ENCODE measurements at regions not wholly inside any gene's neighbourhood (a gene's known extent, or its start where the extent isn't known, plus 50 kb on each side); places are given as distances from the start of the nearest gene placed in this dataset.

DNA sequence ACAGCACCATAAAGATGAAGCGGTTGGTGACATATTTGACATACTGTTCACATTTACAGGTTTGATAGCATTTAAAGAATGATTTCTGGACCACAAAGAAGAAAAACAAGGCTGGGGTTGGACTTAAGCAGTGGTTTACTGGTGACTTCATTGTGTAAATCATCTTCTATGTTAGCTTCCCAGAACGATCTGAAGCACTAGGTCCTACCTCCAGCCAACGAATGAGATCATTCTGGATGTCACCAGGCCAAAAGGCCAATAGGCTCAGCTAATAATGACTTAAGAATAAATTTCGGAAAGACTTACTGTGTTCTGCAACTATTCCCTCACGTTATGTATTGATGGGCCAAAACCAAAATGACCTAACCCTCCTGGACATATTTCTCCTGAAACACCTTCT, 675.3 kb upstream of the CCNG1 start:
- Histone ChIP-seq H3K9me1 (ENCODE audit: insufficient read depth, low read length) (no peaks in the 10 kb centered on the region), H2AK9ac (replicated peaks; ENCODE audit: low read depth, low read length, poor library complexity) (no peak overlapping the region), H3K18ac (ENCODE audit: low read depth, low read length) (no peak overlapping the region), H2BK20ac (ENCODE audit: low read depth, low read length) (no peak overlapping the region), H3K4me2 (ENCODE audit: low read depth, low read length) (no peak overlapping the region), H3K36me3 (ENCODE audit: control insufficient read depth, insufficient read depth, low read length) (no peaks in the 10 kb centered on the region), H4K8ac (ENCODE audit: low read depth in 2 of 2, low read length in 2 of 2) (no peak overlapping the region), H3K27ac (ENCODE audit: insufficient read depth, low read length) (no peak overlapping the region), H3K56ac (ENCODE audit: extremely low read depth, insufficient read depth, low read length) (no peak overlapping the region), H4K91ac (ENCODE audit: insufficient read depth, low read depth, low read length) (no peak overlapping the region), H2BK5ac (ENCODE audit: low read depth, low read length, poor library complexity, severe bottlenecking) (no peak overlapping the region), H4K20me1 (ENCODE audit: insufficient read depth, low read length) (no peaks in the 10 kb centered on the region), H3K4me1 (ENCODE audit: control insufficient read depth, insufficient read depth, low read length) (no peaks in the 10 kb centered on the region), H3K9me3 (ENCODE audit: control insufficient read depth, insufficient read depth, low read length) (peaks cover 7% of the 10 kb centered on the region; the same call in 1 of the 2 replicates), H3K4ac (ENCODE audit: low read depth, low read length) (no peak overlapping the region), H3K9ac (ENCODE audit: low read depth, low read length) (no peak overlapping the region), H2BK15ac (ENCODE audit: low read depth, low read length) (no peak overlapping the region), H3K23ac (ENCODE audit: low read depth, low read length) (no peak overlapping the region), H3K14ac (replicated peaks; ENCODE audit: low read depth, low read length) (no peak overlapping the region), H2BK120ac (ENCODE audit: low read depth, low read length) (no peak overlapping the region), H2AK5ac (ENCODE audit: low read depth, low read length) (no peak overlapping the region), H4K5ac (ENCODE audit: low read depth, low read length) (no peak overlapping the region), H2AFZ (replicated peaks; ENCODE audit: low read length, poor library complexity) (no peak overlapping the region), H3K27me3 (ENCODE audit: control insufficient read depth, insufficient read depth, low read length) (no peaks in the 10 kb centered on the region), H3K4me3 (ENCODE audit: insufficient read depth, low read depth, low read length) (no peak overlapping the region), H3K79me1 (ENCODE audit: low read depth in 1 of 2, low read length in 2 of 2) (no peaks in the 10 kb centered on the region)
- intact Hi-C loops (cut with micrococcal nuclease), result no loop called here
- BruUV-seq (replicated peaks), result no TSS peak
- in situ Hi-C loops (cut with MboI; ENCODE audit: low sequenced_read_pairs), result no loop called here
- dilution Hi-C loops (cut with HindIII; ENCODE audit: low sequenced_read_pairs, unreplicated experiment), result no loop called here
- TF ChIP-seq RFX5 (IDR thresholded peaks at IDR 0.05; ENCODE audit: low read depth, low read length) (no peak), RCOR1 (IDR thresholded peaks at IDR 0.05; ENCODE audit: insufficient replicate concordance, low read length) (no peak), POLR2A (IDR thresholded peaks at IDR 0.05; ENCODE audit: low read depth, low read length) (no peak), SMC3 (IDR thresholded peaks at IDR 0.05; ENCODE audit: low read depth, low read length) (no peak), CHD1 (IDR thresholded peaks at IDR 0.05; ENCODE audit: low read depth, low read length) (no peak), RAD21 (IDR thresholded peaks at IDR 0.05; ENCODE audit: low read length) (no peak), MAZ (IDR thresholded peaks at IDR 0.05; ENCODE audit: borderline replicate concordance, low read depth, low read length) (no peak), CEBPB (IDR thresholded peaks at IDR 0.05; ENCODE audit: low read depth, low read length) (no peak), NFE2L2 (IDR thresholded peaks at IDR 0.05; ENCODE audit: low read depth, low read length) (no peak), MAFK (IDR thresholded peaks at IDR 0.05; ENCODE audit: low read depth, low read length) (no peak), BHLHE40 (IDR thresholded peaks at IDR 0.05; ENCODE audit: low read depth, low read length) (no peak), FOS (IDR thresholded peaks at IDR 0.05; ENCODE audit: low read depth, low read length) (no peak)
- TF ChIP-seq, protein P1, sequence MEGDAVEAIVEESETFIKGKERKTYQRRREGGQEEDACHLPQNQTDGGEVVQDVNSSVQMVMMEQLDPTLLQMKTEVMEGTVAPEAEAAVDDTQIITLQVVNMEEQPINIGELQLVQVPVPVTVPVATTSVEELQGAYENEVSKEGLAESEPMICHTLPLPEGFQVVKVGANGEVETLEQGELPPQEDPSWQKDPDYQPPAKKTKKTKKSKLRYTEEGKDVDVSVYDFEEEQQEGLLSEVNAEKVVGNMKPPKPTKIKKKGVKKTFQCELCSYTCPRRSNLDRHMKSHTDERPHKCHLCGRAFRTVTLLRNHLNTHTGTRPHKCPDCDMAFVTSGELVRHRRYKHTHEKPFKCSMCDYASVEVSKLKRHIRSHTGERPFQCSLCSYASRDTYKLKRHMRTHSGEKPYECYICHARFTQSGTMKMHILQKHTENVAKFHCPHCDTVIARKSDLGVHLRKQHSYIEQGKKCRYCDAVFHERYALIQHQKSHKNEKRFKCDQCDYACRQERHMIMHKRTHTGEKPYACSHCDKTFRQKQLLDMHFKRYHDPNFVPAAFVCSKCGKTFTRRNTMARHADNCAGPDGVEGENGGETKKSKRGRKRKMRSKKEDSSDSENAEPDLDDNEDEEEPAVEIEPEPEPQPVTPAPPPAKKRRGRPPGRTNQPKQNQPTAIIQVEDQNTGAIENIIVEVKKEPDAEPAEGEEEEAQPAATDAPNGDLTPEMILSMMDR (conservative IDR thresholded peaks at IDR 0.05; ENCODE audit: low read depth, low read length), result no peak
- TF ChIP-seq, protein P2, sequence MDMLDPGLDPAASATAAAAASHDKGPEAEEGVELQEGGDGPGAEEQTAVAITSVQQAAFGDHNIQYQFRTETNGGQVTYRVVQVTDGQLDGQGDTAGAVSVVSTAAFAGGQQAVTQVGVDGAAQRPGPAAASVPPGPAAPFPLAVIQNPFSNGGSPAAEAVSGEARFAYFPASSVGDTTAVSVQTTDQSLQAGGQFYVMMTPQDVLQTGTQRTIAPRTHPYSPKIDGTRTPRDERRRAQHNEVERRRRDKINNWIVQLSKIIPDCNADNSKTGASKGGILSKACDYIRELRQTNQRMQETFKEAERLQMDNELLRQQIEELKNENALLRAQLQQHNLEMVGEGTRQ (IDR thresholded peaks at IDR 0.05; ENCODE audit: low read depth, low read length), result no peak
- no peak for DNase-seq
- no peak for ATAC-seq (ENCODE audit: low read depth)
- WGBS, 2 experiments (ENCODE audit: extremely low coverage in 2 of 2, insufficient read length in 1 of 2), result no CpG with 5 or more reads among the region's 5 CpGs
- ChIA-PET POLR2A (ENCODE audit: unreplicated experiment) (no interaction called here), CTCF (no interaction called here)

Data from IMR-90 (cell line).